Astrocyte (in vitro differentiated cells and primary cell): ENCODE measurements at regions not wholly inside any gene's neighbourhood (a gene's known extent, or its start where the extent isn't known, plus 50 kb on each side); places are given as distances from the start of the nearest gene placed in this dataset.

Source experiments
- DNase-seq: peaks from one replicate; pipeline ENCODE4 v3.0.0-alpha.2; 2010; ENCODE audit warnings: low read depth
- FAIRE-seq: peaks from 2 replicates; lab custom pipeline; 2011; peaks lifted over from hg19 to GRCh38; lab: Jason Lieb, UNC
- H2AFZ ChIP-seq: 2 replicates; pipeline ENCODE4 v1.6.0; 2012; ENCODE audit warnings: low read depth, low read length, inconsistent platforms
- H3K27ac ChIP-seq: 2 replicates; pipeline ENCODE4 v1.5.1; 2011; ENCODE audit warnings: low read depth, low read length, inconsistent platforms
- H3K27me3 ChIP-seq: 2 replicates; pipeline ENCODE4 v1.6.0; 2011; ENCODE audit warnings: low read length, inconsistent platforms; ENCODE audit not compliant: insufficient read depth
- H3K36me3 ChIP-seq: 2 replicates; pipeline ENCODE4 v1.5.1; 2011; ENCODE audit warnings: low read length, inconsistent platforms; ENCODE audit not compliant: insufficient read depth
- H3K4me1 ChIP-seq: 2 replicates; pipeline ENCODE4 v1.5.1; 2011; ENCODE audit warnings: low read length, inconsistent platforms; ENCODE audit not compliant: insufficient read depth
- H3K4me2 ChIP-seq: 2 replicates; pipeline ENCODE4 v1.6.0; 2012; ENCODE audit warnings: low read length, inconsistent platforms
- H3K4me3 ChIP-seq: 2 replicates; pipeline ENCODE4 v1.5.1; 2011; ENCODE audit warnings: low read depth, mild to moderate bottlenecking, low read length, inconsistent platforms; ENCODE audit not compliant: insufficient read depth
- H3K79me2 ChIP-seq: 2 replicates; pipeline ENCODE4 v1.6.0; 2012; ENCODE audit warnings: mild to moderate bottlenecking, low read length, inconsistent platforms; ENCODE audit not compliant: insufficient read depth
- H3K9ac ChIP-seq: 2 replicates; pipeline ENCODE4 v1.6.0; 2012; ENCODE audit warnings: mild to moderate bottlenecking, low read length, inconsistent platforms
- H3K9me3 ChIP-seq: 2 replicates; pipeline ENCODE4 v1.5.1; 2012; ENCODE audit warnings: low read depth, mild to moderate bottlenecking, low read length, inconsistent platforms; ENCODE audit not compliant: insufficient read depth
- H4K20me1 ChIP-seq: 2 replicates; pipeline ENCODE4 v1.6.0; 2012; ENCODE audit warnings: low read length, inconsistent platforms; ENCODE audit not compliant: insufficient read depth
- H3K27ac Mint-ChIP-seq: one replicate; pipeline ENCODE4 v1.8.0; 2021; ENCODE audit warnings: mild to moderate bottlenecking, mixed read lengths; ENCODE audit not compliant: unreplicated experiment
- H3K27me3 Mint-ChIP-seq: one replicate; pipeline ENCODE4 v1.8.0; 2021; ENCODE audit warnings: low read depth, mixed read lengths; ENCODE audit not compliant: unreplicated experiment
- H3K36me3 Mint-ChIP-seq: one replicate; pipeline ENCODE4 v1.8.0; 2021; ENCODE audit warnings: low read depth, mixed read lengths; ENCODE audit not compliant: unreplicated experiment
- H3K4me1 Mint-ChIP-seq: one replicate; pipeline ENCODE4 v1.8.0; 2021; ENCODE audit warnings: low read depth, mixed read lengths; ENCODE audit not compliant: unreplicated experiment
- H3K4me3 Mint-ChIP-seq: one replicate; pipeline ENCODE4 v1.8.0; 2021; ENCODE audit warnings: mild to moderate bottlenecking, moderate library complexity, mixed read lengths; ENCODE audit not compliant: unreplicated experiment
- H3K9me3 Mint-ChIP-seq: one replicate; pipeline ENCODE4 v1.8.0; 2021; ENCODE audit warnings: mild to moderate bottlenecking, mixed read lengths; ENCODE audit not compliant: unreplicated experiment
- EZH2 ChIP-seq: IDR thresholded peaks from 2 replicates; pipeline ENCODE4 v1.6.1; 2012; ENCODE audit warnings: mild to moderate bottlenecking, low read length, inconsistent platforms; ENCODE audit not compliant: insufficient read depth
- TF ChIP-seq, protein P1 (sequence below): IDR thresholded peaks from 2 replicates; pipeline ENCODE4 v1.5.1; 2011; ENCODE audit warnings: low read depth, mild to moderate bottlenecking, inconsistent platforms, low read length, moderate library complexity; ENCODE audit not compliant: insufficient read depth

DNA sequence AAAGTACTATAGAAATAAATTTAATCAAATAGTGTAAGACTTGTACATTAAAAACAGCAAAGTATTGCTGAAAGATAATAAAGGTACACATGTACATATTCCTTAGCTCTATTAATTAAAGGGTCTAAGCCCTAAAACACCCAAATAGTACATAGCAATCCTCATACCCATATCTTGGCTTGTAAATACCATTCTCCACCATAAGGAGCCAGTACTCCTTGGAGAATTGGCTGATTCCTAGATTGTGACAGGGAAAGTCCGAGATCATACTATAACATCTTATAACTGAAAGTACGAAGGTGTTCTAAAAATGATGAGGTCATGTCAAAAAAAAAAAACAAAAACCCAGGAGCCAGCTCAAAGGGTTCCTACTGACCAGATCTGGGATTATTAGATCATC is 614.6 kb downstream of the SUCLG1 start:
- H3K36me3 ChIP-seq = no peaks in the 10 kb centered on the region
- H3K4me3 Mint-ChIP-seq = no peak overlapping the region
- H3K4me1 Mint-ChIP-seq = no peaks in the 10 kb centered on the region
- no peak overlapping the region for H3K4me3 ChIP-seq
- peaks cover 5% of the 10 kb centered on the region for H3K9me3 Mint-ChIP-seq
- no peak overlapping the region for H3K27ac ChIP-seq
- H3K4me2 ChIP-seq = no peak overlapping the region
- no peak overlapping the region for H3K27ac Mint-ChIP-seq
- no peaks in the 10 kb centered on the region for H4K20me1 ChIP-seq
- no peaks in the 10 kb centered on the region for H3K4me1 ChIP-seq
- H3K36me3 Mint-ChIP-seq = no peaks in the 10 kb centered on the region
- no peaks in the 10 kb centered on the region for H3K27me3 ChIP-seq
- H3K27me3 Mint-ChIP-seq = no peaks in the 10 kb centered on the region
- TF ChIP-seq EZH2 = no peak
- TF ChIP-seq, protein P1, sequence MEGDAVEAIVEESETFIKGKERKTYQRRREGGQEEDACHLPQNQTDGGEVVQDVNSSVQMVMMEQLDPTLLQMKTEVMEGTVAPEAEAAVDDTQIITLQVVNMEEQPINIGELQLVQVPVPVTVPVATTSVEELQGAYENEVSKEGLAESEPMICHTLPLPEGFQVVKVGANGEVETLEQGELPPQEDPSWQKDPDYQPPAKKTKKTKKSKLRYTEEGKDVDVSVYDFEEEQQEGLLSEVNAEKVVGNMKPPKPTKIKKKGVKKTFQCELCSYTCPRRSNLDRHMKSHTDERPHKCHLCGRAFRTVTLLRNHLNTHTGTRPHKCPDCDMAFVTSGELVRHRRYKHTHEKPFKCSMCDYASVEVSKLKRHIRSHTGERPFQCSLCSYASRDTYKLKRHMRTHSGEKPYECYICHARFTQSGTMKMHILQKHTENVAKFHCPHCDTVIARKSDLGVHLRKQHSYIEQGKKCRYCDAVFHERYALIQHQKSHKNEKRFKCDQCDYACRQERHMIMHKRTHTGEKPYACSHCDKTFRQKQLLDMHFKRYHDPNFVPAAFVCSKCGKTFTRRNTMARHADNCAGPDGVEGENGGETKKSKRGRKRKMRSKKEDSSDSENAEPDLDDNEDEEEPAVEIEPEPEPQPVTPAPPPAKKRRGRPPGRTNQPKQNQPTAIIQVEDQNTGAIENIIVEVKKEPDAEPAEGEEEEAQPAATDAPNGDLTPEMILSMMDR = no peak
- DNase-seq (no peak), FAIRE-seq (no peak)
- no peaks in the 10 kb centered on the region for H3K9me3 ChIP-seq
- H3K79me2 ChIP-seq = no peaks in the 10 kb centered on the region
- H2AFZ ChIP-seq = no peak overlapping the region
- H3K9ac ChIP-seq = no peak overlapping the region

DNA sequence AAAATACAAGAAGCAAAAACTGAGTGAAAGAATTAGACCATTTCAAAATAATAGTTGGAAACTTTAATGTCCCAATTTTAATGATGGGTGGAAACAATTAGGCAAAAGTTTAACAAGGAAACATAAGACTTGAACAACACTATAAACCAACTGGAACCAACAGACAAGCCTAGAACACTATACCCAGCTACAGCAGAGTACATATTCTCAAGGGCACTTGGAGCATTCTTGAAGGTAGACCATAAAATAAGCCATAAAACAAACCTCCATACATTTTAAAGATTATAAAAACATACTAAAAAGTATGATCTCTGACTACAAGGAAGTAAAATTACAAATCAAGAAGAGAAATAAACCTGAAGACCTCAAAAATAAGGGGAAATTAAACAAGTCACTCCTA is 616.7 kb downstream of the SUCLG1 start:
- FAIRE-seq (no peak), DNase-seq (no peak)
- Histone ChIP-seq H3K27me3 (no peaks in the 10 kb centered on the region), H3K4me1 (no peaks in the 10 kb centered on the region), H3K9ac (no peak overlapping the region), H4K20me1 (no peaks in the 10 kb centered on the region), H3K9me3 (no peaks in the 10 kb centered on the region), H3K27ac (no peak overlapping the region), H3K4me3 (no peak overlapping the region), H3K36me3 (no peaks in the 10 kb centered on the region), H3K79me2 (no peaks in the 10 kb centered on the region), H3K4me2 (no peak overlapping the region), H2AFZ (no peak overlapping the region)
- H3K27me3 Mint-ChIP-seq = no peaks in the 10 kb centered on the region
- H3K9me3 Mint-ChIP-seq = no peaks in the 10 kb centered on the region
- no peak overlapping the region for H3K27ac Mint-ChIP-seq
- H3K4me1 Mint-ChIP-seq = no peaks in the 10 kb centered on the region
- no peak overlapping the region for H3K4me3 Mint-ChIP-seq
- H3K36me3 Mint-ChIP-seq = no peaks in the 10 kb centered on the region
- TF ChIP-seq, protein P1 = no peak
- TF ChIP-seq EZH2 = no peak

DNA sequence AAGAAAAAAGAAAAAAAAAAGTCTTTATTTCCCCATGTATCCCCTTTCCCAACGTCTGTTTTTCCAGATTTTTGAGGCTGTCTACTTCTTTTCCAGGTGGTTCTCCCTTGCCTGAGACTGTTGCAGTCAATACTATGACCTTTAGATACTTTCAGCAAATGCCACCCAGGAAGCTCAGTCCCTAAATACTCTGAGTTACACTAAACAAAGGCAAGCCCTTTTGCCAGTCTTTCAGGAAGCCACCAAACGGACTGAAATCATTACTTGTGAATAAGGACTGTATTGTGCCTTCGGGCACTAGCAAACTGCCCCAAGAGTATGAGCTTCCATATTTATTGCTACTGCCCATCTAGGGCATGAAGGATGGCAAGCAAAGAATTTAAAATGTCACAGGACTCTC is 621.3 kb downstream of the SUCLG1 start:
- Mint-ChIP-seq H3K36me3 (no peaks in the 10 kb centered on the region), H3K27ac (no peak overlapping the region), H3K4me1 (no peaks in the 10 kb centered on the region), H3K27me3 (no peaks in the 10 kb centered on the region), H3K4me3 (no peak overlapping the region), H3K9me3 (no peaks in the 10 kb centered on the region)
- Histone ChIP-seq H3K4me2 (no peak overlapping the region), H4K20me1 (no peaks in the 10 kb centered on the region), H3K27me3 (no peaks in the 10 kb centered on the region), H3K9ac (no peak overlapping the region), H3K9me3 (no peaks in the 10 kb centered on the region), H3K79me2 (no peaks in the 10 kb centered on the region), H3K27ac (no peak overlapping the region), H2AFZ (no peak overlapping the region), H3K4me3 (no peak overlapping the region), H3K4me1 (no peaks in the 10 kb centered on the region), H3K36me3 (no peaks in the 10 kb centered on the region)
- FAIRE-seq (no peak), DNase-seq (no peak)
- TF ChIP-seq EZH2 = no peak
- TF ChIP-seq, protein P1 = no peak
